ENCODE measurements at regions not wholly inside any gene's neighbourhood (a gene's known extent, or its start where the extent isn't known, plus 50 kb on each side); places are given as distances from the start of the nearest gene placed in this dataset.

DNA sequence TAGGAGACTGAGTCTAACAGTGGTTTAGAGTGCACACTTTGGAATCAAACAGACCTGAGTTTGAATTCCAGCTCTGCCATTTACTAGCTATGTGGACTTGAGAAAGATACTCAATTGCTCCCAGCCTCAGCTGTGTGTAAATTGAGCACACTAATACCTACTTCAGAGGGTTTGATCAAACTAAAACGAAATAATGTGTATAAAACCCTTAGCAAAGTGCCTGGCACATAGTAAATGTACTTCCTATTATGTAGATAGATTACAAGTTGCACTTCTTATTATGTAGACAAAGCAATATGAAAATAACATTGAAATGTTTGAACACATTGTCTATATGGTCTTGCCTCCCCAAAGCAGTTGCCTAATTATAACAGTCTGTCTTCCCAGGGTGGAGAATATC is 180.6 kb downstream of the ANXA2 start:
- no peak for DNase-seq

DNA sequence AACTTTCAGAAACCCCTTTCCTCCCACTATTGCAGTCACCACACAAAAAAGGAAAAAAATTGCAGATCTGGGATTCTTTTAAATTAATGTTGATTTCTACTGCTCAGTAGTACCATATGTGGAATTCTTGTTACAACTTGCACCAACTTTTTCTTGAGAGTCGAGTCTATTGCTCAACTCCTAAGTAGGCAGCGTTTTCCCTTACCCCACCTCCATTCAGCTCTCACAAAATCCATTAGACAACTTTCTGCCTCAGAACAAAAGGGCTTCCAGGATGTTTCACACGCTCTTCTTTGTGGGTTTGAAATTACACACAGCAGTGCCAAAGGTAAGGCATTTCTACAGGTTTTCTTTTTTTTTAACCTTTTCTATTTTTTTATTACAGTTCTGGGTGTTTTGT is 179.5 kb downstream of the ANXA2 start:
- DNase-seq: no peak

- no peak for DNase-seq
These were observed 177.9 kb downstream of the ANXA2 start for GRCh38 chr15:60219866-60220265.

- DNase-seq: no peak
These were observed 176.4 kb downstream of the ANXA2 start for GRCh38 chr15:60221356-60221755.

DNA sequence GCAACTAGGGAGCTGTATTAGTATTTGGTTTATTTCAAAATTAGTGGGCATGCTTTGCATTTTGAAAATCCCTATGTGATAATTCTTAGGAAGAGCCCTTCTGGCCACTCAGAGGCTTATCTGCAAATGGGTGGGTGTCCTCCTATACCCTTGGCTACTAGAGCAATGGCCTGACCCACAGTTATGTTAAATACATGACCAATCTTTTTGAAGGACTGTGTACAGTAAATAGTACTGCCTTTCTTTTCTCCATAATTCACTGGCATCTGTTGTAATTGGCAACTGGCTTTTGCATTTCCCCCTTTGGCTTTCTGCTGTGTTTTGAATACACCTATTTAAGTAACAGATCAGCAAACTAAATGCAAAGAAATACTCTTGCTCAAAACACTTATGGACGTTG is 175.4 kb downstream of the ANXA2 start:
- DNase-seq: no peak

GRCh38 chr15:60223176-60223575 is 174.6 kb downstream of the ANXA2 start:
- no peak for DNase-seq

DNA sequence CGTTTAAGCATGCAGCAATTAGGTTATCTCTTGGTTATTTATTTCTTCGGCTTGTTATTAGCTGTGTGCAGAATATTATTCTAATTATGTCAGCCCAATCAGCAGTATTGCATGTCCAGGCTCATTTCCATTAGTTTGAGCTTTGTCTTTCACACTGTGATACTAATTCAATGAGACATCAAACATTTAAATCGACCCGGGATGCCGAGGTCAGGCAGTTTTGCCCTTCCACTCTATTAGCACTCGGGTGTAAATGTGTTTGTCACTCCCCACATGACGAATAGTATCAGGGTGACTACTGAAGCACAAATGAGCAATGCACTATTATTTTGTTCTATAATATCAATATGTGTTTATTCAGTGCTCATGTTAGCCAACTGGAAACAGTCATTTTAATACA is 170.9 kb downstream of the ANXA2 start:
- no peak for DNase-seq

GRCh38 chr15:60228101-60228500 is 169.7 kb downstream of the ANXA2 start:
- DNase-seq: no peak

DNA sequence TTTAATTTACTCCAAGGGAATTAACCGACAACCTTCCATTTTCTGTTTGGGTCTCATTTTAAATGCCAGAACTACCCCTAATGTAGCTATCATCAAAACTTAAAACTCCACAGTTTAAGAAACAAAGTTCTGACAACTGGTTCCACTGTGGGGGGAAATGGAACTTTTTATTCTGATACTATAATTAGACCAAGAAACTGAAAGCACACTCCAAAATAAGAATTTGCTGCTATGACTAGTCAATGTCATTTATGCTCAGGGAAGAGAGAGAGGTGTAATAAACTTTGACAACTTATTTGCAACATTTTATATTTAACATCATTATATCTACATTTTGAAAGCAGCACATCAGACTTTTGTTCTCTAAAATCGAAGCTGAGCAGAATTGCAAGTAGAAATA is 169.2 kb downstream of the ANXA2 start:
- no peak for DNase-seq

DNA sequence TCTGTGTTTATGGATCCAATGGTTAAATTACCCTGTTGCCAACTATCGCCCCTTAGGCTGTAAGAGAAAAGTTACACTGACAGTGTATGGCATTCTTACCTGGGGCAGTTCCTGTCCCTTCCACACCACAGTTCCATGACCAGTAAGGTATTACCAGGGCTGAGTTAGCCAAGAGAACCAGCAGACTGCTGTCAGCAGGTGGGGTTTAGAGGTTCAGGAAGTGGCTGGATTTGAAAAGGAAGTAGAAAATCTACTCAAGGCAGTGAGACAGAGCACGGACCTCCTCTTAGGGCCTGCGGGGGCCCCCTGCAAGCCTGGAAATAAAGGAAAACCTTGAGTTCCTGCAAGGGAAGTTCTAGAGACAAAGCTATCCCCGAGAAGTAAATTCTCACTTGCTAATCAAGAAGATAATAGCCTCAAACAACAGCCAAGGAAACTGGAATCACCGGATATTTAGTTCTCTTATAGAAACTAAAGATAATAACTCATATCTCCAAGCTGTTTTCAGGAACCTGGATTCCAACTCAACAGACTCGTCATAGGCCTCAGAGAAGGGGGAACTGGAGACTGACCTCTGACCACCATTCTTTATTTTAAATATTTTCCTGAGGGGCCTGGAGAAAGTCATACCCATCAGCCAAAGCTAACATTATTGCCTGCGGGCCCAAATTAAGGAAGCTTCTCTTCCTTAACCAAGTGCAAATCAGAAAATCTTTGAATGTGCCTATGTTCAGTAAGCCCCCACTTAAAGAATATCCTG is 161.7 kb downstream of the ANXA2 start:
- DNase-seq: no peak

- no peak for DNase-seq
These were observed 160.3 kb downstream of the ANXA2 start for GRCh38 chr15:60237446-60237845.

GRCh38 chr15:60243769-60244168 is 154.0 kb downstream of the ANXA2 start:
- DNase-seq: no peak

- DNase-seq: no peak
These were observed 153.0 kb downstream of the ANXA2 start for GRCh38 chr15:60244813-60245212.

DNA sequence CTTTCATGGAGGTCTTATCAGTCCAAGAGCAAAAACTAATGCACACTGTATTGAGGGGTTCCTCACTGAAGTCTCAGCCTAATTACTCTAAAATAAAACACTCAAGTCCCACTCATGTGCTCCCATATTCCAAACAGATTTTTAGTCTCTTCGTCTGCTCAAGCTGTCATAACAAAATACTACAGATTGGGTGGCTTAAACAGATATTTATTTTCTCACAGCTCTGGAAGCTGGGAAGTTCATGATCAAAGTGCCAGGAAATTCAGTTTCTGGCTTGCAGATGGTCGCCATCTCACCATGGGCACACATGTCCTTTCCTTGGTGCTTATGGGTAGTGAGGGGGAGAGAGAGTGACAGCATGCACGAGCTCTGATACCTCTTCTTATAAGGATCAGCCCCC is 147.5 kb downstream of the ANXA2 start:
- no peak for DNase-seq

GRCh38 chr15:60251300-60252070 is 146.3 kb downstream of the ANXA2 start:
- DNase-seq: no peak

DNA sequence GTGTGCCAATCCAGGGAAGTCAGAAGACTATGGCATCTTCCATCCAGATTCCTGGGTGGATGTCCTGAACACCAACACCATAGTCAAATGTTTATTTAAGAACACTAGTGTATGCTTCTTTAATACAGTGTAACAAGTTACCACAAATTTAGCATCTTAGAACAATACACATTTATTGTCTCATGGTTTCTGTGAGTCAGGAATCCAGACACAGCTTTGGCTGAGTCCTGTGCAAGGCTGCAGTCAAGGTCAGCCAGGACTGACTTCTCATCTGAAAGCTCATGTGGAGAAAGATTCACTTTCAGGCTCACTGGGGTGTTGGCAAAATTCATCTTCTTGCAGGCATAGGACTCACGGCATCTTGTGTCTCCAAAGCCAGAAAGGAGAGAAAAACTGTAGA is 143.4 kb downstream of the ANXA2 start:
- DNase-seq: no peak

- DNase-seq: no peak
These were observed 142.4 kb downstream of the ANXA2 start for GRCh38 chr15:60255390-60255789.

GRCh38 chr15:60257591-60258159 is 140.1 kb downstream of the ANXA2 start:
- no peak for DNase-seq

DNA sequence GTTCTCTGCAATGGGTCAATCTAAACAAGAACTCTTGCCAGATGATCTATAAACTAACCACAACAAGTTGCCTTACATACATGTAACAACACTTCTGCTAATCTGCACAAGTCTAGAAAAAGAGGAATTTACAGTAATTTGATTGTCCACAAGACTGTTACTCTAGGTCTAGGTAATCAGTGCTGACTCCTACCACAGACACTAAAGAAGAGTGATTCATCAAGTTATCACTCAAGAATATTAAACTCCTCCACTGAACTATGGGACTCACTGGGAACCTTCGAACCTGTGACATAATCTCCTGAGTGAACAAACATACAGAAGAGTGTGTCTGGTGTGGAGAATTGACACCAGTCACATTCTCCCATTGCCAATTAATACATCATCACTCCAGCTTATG is 138.3 kb downstream of the ANXA2 start:
- DNase-seq: no peak

GRCh38 chr15:60264088-60264487 is 133.7 kb downstream of the ANXA2 start:
- no peak for DNase-seq

- DNase-seq: no peak
These were observed 133.2 kb downstream of the ANXA2 start for GRCh38 chr15:60264566-60264965.

DNA sequence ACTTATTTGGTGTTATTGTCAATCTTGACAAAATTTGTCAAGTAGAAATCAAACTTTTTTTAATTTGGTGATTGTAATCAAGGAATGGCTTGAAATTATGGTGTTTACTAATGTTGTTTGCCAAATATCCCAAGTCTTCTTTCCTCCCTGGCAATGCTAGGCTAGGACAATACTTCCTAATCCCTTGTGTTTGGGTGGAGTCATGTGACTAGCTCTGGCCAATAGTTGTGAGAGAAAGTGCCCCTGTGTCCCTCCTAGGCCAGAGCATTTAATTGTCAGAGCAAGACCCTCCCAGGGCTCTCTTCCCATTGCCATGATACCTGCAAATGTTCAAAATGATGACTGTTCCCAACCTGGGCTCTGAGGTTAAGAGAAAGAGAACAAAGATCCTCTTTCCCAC is 132.7 kb downstream of the ANXA2 start:
- no peak for DNase-seq

GRCh38 chr15:60272623-60273022 is 125.2 kb downstream of the ANXA2 start:
- no peak for DNase-seq

DNA sequence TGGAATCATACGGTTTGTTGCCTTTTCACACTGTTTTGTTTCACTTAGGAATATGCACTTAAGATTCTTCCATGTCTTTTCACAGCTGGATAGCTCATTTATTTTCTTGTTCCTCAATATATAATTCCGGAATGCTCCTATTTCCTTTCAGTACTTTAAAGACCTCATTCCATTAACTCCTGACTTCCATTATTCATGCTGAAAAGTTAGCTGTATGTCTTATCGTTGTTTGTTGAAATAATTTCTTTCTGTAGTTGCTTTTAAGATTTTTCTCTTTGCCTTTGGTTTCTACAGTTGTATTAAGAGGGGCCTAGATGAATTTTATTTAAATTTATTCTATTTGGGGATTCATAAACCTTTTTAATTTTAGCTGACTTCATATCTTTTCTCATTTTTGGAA is 122.2 kb downstream of the ANXA2 start:
- DNase-seq: no peak

Measured in CD4-positive, alpha-beta T cell treated with Interleukin-12 subunit alpha and Interleukin-12 subunit beta, for 1 hour (primary cell).